HCT116 (cell line): ENCODE measurements at regions not wholly inside any gene's neighbourhood (a gene's known extent, or its start where the extent isn't known, plus 50 kb on each side); places are given as distances from the start of the nearest gene placed in this dataset.

Experiments
- ATAC-seq: fragments of 200-7000 bp; cut with Tn5 transposase; 2 replicates; pipeline ENCODE4 v1.9.1; 2020; ENCODE audit warnings: mild to moderate bottlenecking, moderate library complexity
- BruUV-seq: library from RNA; stranded (reverse); fragments of 400-500 nt; replicated peaks from 2 replicates; lab custom pipeline; 2021; lab: Mats Ljungman, UMichigan
- CTCF ChIA-PET: fragments of 300-600 bp; sonication (Branson Sonifier 250); formaldehyde crosslinking; loops from one replicate; lab custom pipeline; 2021; ENCODE audit warnings: antibody characterized with exemption; lab: Charles Lee
- POLR2A ChIA-PET: fragments of 300-600, 350-600 bp; sonication (Branson Sonifier 250); formaldehyde crosslinking; loops from one replicate; lab custom pipeline; 2021; ENCODE audit warnings: antibody characterized with exemption; lab: Charles Lee
- RAD21 ChIA-PET, 2 experiments: fragments of 300-600 bp; sonication (Branson Sonifier 250); formaldehyde crosslinking; loops; one replicate each; lab custom pipeline; 2023; ENCODE audit warnings: low total read pairs in 2 of 2; ENCODE audit not compliant: uncharacterized antibody in 2 of 2, unreplicated experiment in 2 of 2, low non-redundant PET in 1 of 2; lab: Charles Lee
- DNase-seq: peaks from one replicate; pipeline ENCODE4 v3.0.0-alpha.2; 2010; ENCODE audit warnings: low read depth, low spot score
- H2AFZ ChIP-seq: fragments of 200-600 bp; shearing (Covaris generic), sonication (generic); 2 replicates; pipeline ENCODE4 v1.6.1; 2017; ENCODE audit warnings: low read depth, mixed run types, mixed read lengths, antibody characterized with exemption, low read length; ENCODE audit not compliant: poor library complexity, severe bottlenecking
- H3K27ac ChIP-seq: 2 replicates; pipeline ENCODE4 v1.5.1; 2012; ENCODE audit warnings: low read depth, low read length
- H3K27me3 ChIP-seq: fragments of 200-600 bp; sonication (generic); 2 replicates; pipeline ENCODE4 v1.6.1; 2016; ENCODE audit warnings: mixed run types, low read length, mixed read lengths; ENCODE audit not compliant: insufficient read depth
- H3K36me3 ChIP-seq, 2 experiments: fragments of 200-500 bp in 1 of 2; fragments of 200-600 bp in 1 of 2; sonication (Bioruptor generic) in 1 of 2; sonication (generic) in 1 of 2; 2 replicates each; pipeline versions ENCODE4 v1.5.1 to v1.6.1; 2014 to 2016; ENCODE audit warnings: low read length in 2 of 2, inconsistent platforms in 1 of 2, mixed read lengths in 1 of 2, mixed run types in 1 of 2; ENCODE audit not compliant: insufficient read depth in 2 of 2, control insufficient read depth in 1 of 2
- H3K4me1 ChIP-seq, 2 experiments: fragments of 200-600 bp in 1 of 2; sonication (generic) in 1 of 2; 2 replicates each; pipeline versions ENCODE4 v1.5.1 to v1.6.1; 2012 to 2017; ENCODE audit warnings: low read length in 2 of 2, inconsistent platforms in 1 of 2, mild to moderate bottlenecking in 1 of 2, mixed read lengths in 1 of 2, mixed run types in 1 of 2, moderate library complexity in 1 of 2; ENCODE audit not compliant: insufficient read depth in 2 of 2, control insufficient read depth in 1 of 2
- H3K4me2 ChIP-seq: fragments of 200-600 bp; sonication (generic); 2 replicates; pipeline ENCODE4 v1.6.1; 2017; ENCODE audit warnings: mixed run types, low read length, mixed read lengths
- H3K4me3 ChIP-seq, 2 experiments: fragments of 200-600 bp in 1 of 2; sonication (generic) in 1 of 2; replicated peaks in 1 of 2; 2 replicates each; pipeline ENCODE4 v1.5.1; 2011 to 2016; ENCODE audit warnings: low read length in 2 of 2, control low read depth in 1 of 2, low read depth in 1 of 2, mild to moderate bottlenecking in 1 of 2, mixed read lengths in 1 of 2, mixed run types in 1 of 2
- H3K79me2 ChIP-seq: fragments of 200-600 bp; sonication (generic); 2 replicates; pipeline ENCODE4 v1.6.1; 2017; ENCODE audit warnings: mild to moderate bottlenecking, mixed run types, low read length, moderate library complexity, mixed read lengths; ENCODE audit not compliant: insufficient read depth
- H3K9ac ChIP-seq: fragments of 200-600 bp; sonication (generic); 2 replicates; pipeline ENCODE4 v1.6.1; 2016; ENCODE audit warnings: low read length, mixed read lengths
- H3K9me2 ChIP-seq: fragments of 200-600 bp; sonication (generic), shearing (Covaris generic); 2 replicates; pipeline ENCODE4 v1.6.1; 2017; ENCODE audit warnings: mixed run types, mild to moderate bottlenecking, moderate library complexity; ENCODE audit not compliant: insufficient read depth
- H3K9me3 ChIP-seq, 2 experiments: fragments of 200-500 bp in 1 of 2; fragments of 200-600 bp in 1 of 2; sonication (Bioruptor generic) in 1 of 2; sonication (generic) in 1 of 2; 2 replicates each; pipeline ENCODE4 v1.6.1; 2014 to 2017; ENCODE audit warnings: low read length in 2 of 2, mixed read lengths in 2 of 2, inconsistent platforms in 1 of 2, low read depth in 1 of 2, mild to moderate bottlenecking in 1 of 2, mixed run types in 1 of 2, moderate library complexity in 1 of 2; ENCODE audit not compliant: control insufficient read depth in 1 of 2, insufficient read depth in 1 of 2
- H4K20me1 ChIP-seq: fragments of 200-600 bp; sonication (generic), shearing (Covaris generic); 2 replicates; pipeline ENCODE4 v1.6.1; 2017; ENCODE audit warnings: mixed run types, mild to moderate bottlenecking, moderate library complexity; ENCODE audit not compliant: insufficient read depth
- ATF3 ChIP-seq: IDR thresholded peaks from 2 replicates; pipeline ENCODE4 v1.6.1; 2012
- CEBPB ChIP-seq: IDR thresholded peaks from 2 replicates; pipeline ENCODE4 v1.6.1; 2012; ENCODE audit warnings: low read depth
- CTCF ChIP-seq, 3 experiments: fragments of 200-600 bp in 1 of 3; sonication (generic) in 1 of 3; IDR thresholded peaks in 2 of 3; conservative IDR thresholded peaks in 1 of 3; 2 replicates each; pipeline ENCODE4 v1.5.1; 2012 to 2017; ENCODE audit warnings: low read depth in 2 of 3, low read length in 2 of 3, antibody characterized with exemption in 1 of 3, borderline replicate concordance in 1 of 3, control low read depth in 1 of 3, mild to moderate bottlenecking in 1 of 3, mixed read lengths in 1 of 3, mixed run types in 1 of 3, moderate library complexity in 1 of 3; ENCODE audit not compliant: insufficient read depth in 1 of 3
- EGR1 ChIP-seq: IDR thresholded peaks from 2 replicates; pipeline ENCODE4 v1.6.1; 2012; ENCODE audit warnings: low read depth
- ELF1 ChIP-seq: IDR thresholded peaks from 2 replicates; pipeline ENCODE4 v1.6.1; 2012; ENCODE audit warnings: low read depth, borderline replicate concordance
- EZH2phosphoT487 ChIP-seq: fragments of 200-600 bp; IDR thresholded peaks from 2 replicates; pipeline ENCODE4 v1.6.1; 2018; ENCODE audit warnings: antibody characterized with exemption, borderline replicate concordance
- FOSL1 ChIP-seq: IDR thresholded peaks from 2 replicates; pipeline ENCODE4 v1.6.1; 2012; ENCODE audit warnings: low read depth
- JUND ChIP-seq: IDR thresholded peaks from 2 replicates; pipeline ENCODE4 v1.6.1; 2012
- SP1 ChIP-seq: IDR thresholded peaks from 2 replicates; pipeline ENCODE4 v1.6.1; 2012; ENCODE audit warnings: low read depth
- TCF7L2 ChIP-seq: IDR thresholded peaks from 2 replicates; pipeline ENCODE4 v1.7.0; 2011; ENCODE audit warnings: borderline replicate concordance, inconsistent platforms; ENCODE audit not compliant: insufficient read depth, insufficient read length; ENCODE audit errors: extremely low read depth
- YY1 ChIP-seq: IDR thresholded peaks from 2 replicates; pipeline ENCODE4 v1.6.1; 2011; ENCODE audit warnings: low read length, low read depth, moderate library complexity, mild to moderate bottlenecking; ENCODE audit not compliant: insufficient replicate concordance; ENCODE audit errors: extremely low read depth
- ZFX ChIP-seq: fragments of 450-650 bp; IDR thresholded peaks from 2 replicates; pipeline ENCODE4 v1.6.1; 2017
- intact Hi-C: fragments of 100-400 bp; cut with micrococcal nuclease; formaldehyde crosslinking; loops from 2 replicates; pipeline ENCODE4 v1.10.0; 2022

- intact Hi-C loops, result no loop called here
- Histone ChIP-seq H3K27me3 (no peaks in the 10 kb centered on the region), H3K9me3 (no peaks in the 10 kb centered on the region), H3K9me2 (no peaks in the 10 kb centered on the region), H3K79me2 (no peaks in the 10 kb centered on the region), H3K36me3 (no peaks in the 10 kb centered on the region), H3K27ac (no peak overlapping the region), H3K4me3 (no peak overlapping the region), H2AFZ (no peak overlapping the region), H4K20me1 (no peaks in the 10 kb centered on the region), H3K9ac (no peak overlapping the region), H3K4me2 (no peak overlapping the region), H3K4me1 (no peaks in the 10 kb centered on the region)
- DNase-seq, result no peak
- BruUV-seq, result no TSS peak
- POLR2A ChIA-PET, result no interaction called here
- TF ChIP-seq FOSL1, result no peak
- TF ChIP-seq ATF3, result no peak
- no peak for TF ChIP-seq ELF1
- no peak for TF ChIP-seq JUND
- TF ChIP-seq CEBPB, result no peak
- no peak for TF ChIP-seq EZH2phosphoT487
- no peak for TF ChIP-seq EGR1
- no peak for TF ChIP-seq YY1
- TF ChIP-seq SP1, result no peak
- TF ChIP-seq ZFX, result no peak
- TF ChIP-seq CTCF (IDR thresholded peaks at IDR 0.05 in 2 of 3, conservative IDR thresholded peaks at IDR 0.05 in 1 of 3; ENCODE audit: borderline replicate concordance in 1 of 3, insufficient read depth in 1 of 3, low read depth in 2 of 3, low read length in 2 of 3), result no peak
- TF ChIP-seq TCF7L2, result no peak
- CTCF ChIA-PET, result no interaction called here
- no peak for ATAC-seq
- RAD21 ChIA-PET, result no interaction called here
Observed at GRCh38 chr11:101269390-101269789, 139.8 kb upstream of the PGR start.
